ENCODE measurements at regions not wholly inside any gene's neighbourhood (a gene's known extent, or its start where the extent isn't known, plus 50 kb on each side); places are given as distances from the start of the nearest gene placed in this dataset.

DNA sequence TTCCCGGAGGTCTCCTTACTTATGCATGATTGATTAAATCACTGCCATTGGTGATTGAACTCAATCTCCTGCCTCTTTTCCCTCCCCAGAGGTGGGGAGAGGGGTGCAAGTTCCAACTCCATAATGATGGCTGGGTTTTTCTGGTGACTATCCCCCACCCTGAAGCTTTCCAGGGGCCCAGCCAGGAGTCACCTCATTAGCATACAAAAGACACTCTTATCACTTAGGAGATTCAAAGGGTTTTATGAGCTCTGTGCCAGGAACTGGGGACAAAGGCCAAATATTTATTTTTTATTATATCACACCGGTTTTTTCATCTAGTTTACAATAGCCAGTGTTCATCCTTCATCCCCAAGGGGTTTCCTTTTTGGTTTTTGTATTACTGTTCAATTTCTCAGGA is 300.7 kb downstream of the ETNK1 start:
- Mint-ChIP-seq H3K4me1 (no peaks in the 10 kb centered on the region), H3K9me3 (peaks cover 0 to 3% (median 0%) of the 10 kb centered on the region in 9 donors), H3K27ac (no peak overlapping the region), H3K4me3 (no peak overlapping the region), H3K36me3 (no peaks in the 10 kb centered on the region), H3K27me3 (peaks cover 0 to 10% (median 0%) of the 10 kb centered on the region in 5 donors)
- DNase-seq, result no peak
- POLR2A ChIA-PET, result no interaction called here
- ATAC-seq, result no peak

DNA sequence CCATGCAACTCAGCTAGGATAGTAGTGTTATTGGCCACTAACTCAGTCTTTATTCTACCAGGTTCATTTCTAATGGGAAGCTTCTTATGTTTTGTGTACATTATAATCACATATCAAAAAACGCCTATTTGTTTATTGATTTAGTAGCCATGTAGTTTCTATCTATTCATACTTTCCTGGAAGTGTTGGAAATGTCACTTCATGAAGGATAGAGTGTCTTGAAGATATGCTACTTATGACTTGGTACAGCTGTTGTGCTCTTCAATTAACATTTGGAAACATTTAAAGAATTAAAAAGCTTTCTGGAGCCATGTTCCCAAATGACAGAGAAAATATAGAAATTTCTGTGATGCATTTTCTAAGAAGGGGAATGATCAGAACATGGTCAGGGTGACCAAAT is 307.5 kb downstream of the ETNK1 start:
- no peaks in the 10 kb centered on the region for H3K4me1 Mint-ChIP-seq
- no peak overlapping the region for H3K4me3 Mint-ChIP-seq
- POLR2A ChIA-PET, result no interaction called here
- no peak for ATAC-seq
- no peaks in the 10 kb centered on the region for H3K36me3 Mint-ChIP-seq
- peaks cover 0 to 11% (median 0%) of the 10 kb centered on the region in 5 donors for H3K27me3 Mint-ChIP-seq
- DNase-seq, result no peak
- peaks cover 0 to 2% (median 0%) of the 10 kb centered on the region in 9 donors for H3K9me3 Mint-ChIP-seq
- H3K27ac Mint-ChIP-seq, result no peak overlapping the region

DNA sequence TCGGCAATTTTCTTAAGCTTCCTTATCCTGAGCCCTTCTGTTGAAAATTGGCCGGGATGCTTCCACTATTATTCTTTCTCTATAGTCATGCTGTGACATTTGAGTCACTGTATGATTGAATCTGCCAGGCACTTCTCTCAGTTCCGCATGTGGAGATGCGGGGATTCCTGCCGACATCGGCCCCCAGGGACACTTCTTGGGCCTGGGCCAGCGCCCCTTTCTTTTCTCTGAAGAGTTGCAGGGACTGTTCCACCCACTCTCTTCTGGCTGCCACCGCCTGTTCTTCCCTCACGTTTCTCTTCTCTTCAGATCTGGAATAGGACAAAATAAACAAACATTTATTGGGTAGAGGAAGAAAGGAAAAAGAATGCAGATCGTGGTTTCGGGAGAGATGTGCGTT is 310.1 kb downstream of the ETNK1 start:
- H3K27ac Mint-ChIP-seq, result no peak overlapping the region
- H3K9me3 Mint-ChIP-seq, result peaks cover 0 to 7% (median 2%) of the 10 kb centered on the region in 9 donors
- H3K4me3 Mint-ChIP-seq, result no peak overlapping the region
- no peaks in the 10 kb centered on the region for H3K36me3 Mint-ChIP-seq
- peaks cover 0 to 5% (median 0%) of the 10 kb centered on the region in 5 donors for H3K27me3 Mint-ChIP-seq
- no peak for DNase-seq
- no peak for ATAC-seq
- POLR2A ChIA-PET, result no interaction called here
- no peaks in the 10 kb centered on the region for H3K4me1 Mint-ChIP-seq

DNA sequence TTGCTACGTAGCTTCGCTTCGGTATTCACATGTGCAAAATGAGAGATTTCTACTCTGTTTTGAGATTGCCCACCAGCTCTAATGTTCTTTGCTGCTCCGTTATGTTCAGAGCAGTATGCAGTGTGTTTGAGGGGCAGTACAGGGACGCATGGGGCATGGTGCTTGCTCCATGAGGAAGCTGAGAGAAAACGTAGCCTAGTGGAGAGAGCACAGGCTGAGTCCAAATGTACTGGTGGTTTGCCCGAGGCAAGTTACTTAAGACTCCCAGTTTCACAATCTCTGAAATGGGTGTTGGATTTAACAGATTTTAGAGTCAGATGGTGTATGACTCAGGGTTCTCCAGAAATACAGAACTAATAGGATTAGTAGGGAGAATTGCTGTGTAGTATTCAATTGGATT is 310.5 kb downstream of the ETNK1 start:
- ATAC-seq (no peak), DNase-seq (no peak)
- H3K27ac Mint-ChIP-seq, result no peak overlapping the region
- H3K9me3 Mint-ChIP-seq, result peaks cover 0 to 11% (median 2%) of the 10 kb centered on the region in 9 donors
- peaks cover 0 to 5% (median 0%) of the 10 kb centered on the region in 5 donors for H3K27me3 Mint-ChIP-seq
- POLR2A ChIA-PET, result no interaction called here
- no peak overlapping the region for H3K4me3 Mint-ChIP-seq
- no peaks in the 10 kb centered on the region for H3K4me1 Mint-ChIP-seq
- no peaks in the 10 kb centered on the region for H3K36me3 Mint-ChIP-seq

DNA sequence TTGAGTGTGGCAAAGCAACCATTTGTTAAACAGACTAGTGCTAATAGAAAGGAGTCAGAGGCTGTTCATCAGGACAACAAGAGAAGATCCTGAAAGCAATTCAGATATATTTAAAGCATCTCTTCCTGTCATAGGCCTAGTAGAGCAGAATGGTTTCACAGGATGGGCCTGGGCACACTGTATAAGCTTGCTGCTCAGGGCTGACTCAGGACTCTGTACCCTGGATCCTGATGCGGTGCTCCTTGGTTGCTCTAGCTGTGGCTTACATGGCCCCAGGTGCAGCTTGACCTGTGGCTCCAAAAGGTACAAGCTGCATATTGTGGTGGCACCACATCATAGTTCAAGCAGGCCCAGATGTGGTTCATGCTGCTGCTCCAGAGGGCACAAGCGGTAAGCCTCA is 313.4 kb downstream of the ETNK1 start:
- POLR2A ChIA-PET, result no interaction called here
- no peak overlapping the region for H3K4me3 Mint-ChIP-seq
- no peak for DNase-seq
- ATAC-seq, result no peak
- no peak overlapping the region for H3K27ac Mint-ChIP-seq
- peaks cover 0 to 5% (median 0%) of the 10 kb centered on the region in 5 donors for H3K27me3 Mint-ChIP-seq
- peaks cover 3 to 28% (median 11%) of the 10 kb centered on the region in 9 donors for H3K9me3 Mint-ChIP-seq
- H3K36me3 Mint-ChIP-seq, result peaks cover 0 to 6% (median 0%) of the 10 kb centered on the region in 3 donors
- no peaks in the 10 kb centered on the region for H3K4me1 Mint-ChIP-seq

DNA sequence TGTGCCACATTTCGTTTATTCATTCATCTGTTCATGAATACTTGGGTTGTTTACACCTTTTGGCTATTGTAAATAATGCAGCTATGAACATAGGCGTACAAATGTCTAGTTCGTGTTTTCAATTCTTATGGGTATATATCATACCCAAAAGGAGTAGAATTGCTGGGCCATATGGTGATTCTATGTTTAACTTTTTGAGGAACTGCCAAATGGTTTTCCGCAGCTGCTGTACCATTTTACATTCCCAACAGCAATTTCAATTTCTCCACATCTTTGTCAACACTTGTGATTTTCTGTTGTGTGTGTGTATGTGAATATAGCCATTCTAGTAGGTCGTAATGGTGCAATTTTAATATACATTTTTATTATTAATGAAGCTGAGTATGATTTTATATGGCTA is 326.2 kb downstream of the ETNK1 start:
- POLR2A ChIA-PET, result no interaction called here
- no peak overlapping the region for H3K27ac Mint-ChIP-seq
- no peaks in the 10 kb centered on the region for H3K4me1 Mint-ChIP-seq
- peaks cover 0 to 11% (median 2%) of the 10 kb centered on the region in 9 donors for H3K9me3 Mint-ChIP-seq
- peaks cover 0 to 6% (median 0%) of the 10 kb centered on the region in 3 donors for H3K36me3 Mint-ChIP-seq
- no peak overlapping the region for H3K4me3 Mint-ChIP-seq
- H3K27me3 Mint-ChIP-seq, result peaks cover 0 to 1% (median 0%) of the 10 kb centered on the region in 5 donors
- DNase-seq, result no peak
- no peak for ATAC-seq

DNA sequence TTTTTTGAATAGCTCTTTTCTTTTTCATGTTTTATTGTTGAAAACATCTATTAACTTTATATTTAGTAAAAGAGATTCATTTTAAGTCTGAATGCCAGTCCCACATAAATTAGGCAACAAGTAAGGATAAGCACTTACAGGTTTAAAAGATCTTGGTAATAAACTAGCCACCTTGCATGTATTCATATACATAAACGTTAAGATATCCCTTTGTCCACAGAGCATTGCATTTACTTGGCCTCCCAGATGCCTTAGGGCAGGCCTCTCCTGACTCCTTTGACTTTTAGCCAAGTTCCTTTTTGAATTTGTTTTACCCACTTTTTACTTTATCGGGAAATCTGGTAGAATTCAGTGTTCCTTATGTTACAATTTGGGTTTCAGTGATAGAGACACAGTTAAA is 331.7 kb downstream of the ETNK1 start:
- Mint-ChIP-seq H3K27ac (no peak overlapping the region), H3K4me3 (no peak overlapping the region), H3K27me3 (peaks cover 0 to under 1% (median 0%) of the 10 kb centered on the region in 5 donors), H3K4me1 (no peaks in the 10 kb centered on the region), H3K36me3 (peaks cover 0 to 6% (median 0%) of the 10 kb centered on the region in 3 donors), H3K9me3 (peaks cover 0 to 11% (median 2%) of the 10 kb centered on the region in 9 donors)
- POLR2A ChIA-PET, result no interaction called here
- DNase-seq (no peak), ATAC-seq (no peak)

DNA sequence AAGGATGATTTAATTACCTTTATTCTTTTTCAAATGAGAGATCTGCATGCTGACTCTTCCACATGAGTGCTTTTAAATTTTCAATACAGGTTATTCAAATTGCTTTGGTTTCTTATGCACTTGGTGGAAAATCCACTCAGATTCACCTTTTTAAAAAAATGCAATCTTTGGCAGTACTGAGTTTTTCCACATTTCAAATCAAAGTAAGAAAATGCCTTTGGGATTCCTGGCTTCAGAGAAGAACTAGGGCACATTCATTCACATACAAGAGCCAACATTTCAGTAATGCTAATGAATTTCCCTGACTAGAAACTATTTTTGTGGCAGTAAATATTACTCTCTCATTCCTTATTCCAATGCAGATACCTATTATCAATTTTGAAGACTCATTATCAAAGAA is 342.2 kb downstream of the ETNK1 start:
- DNase-seq, result no peak
- POLR2A ChIA-PET, result no interaction called here
- no peak for ATAC-seq
- Mint-ChIP-seq H3K27ac (no peak overlapping the region), H3K4me3 (no peak overlapping the region), H3K4me1 (no peaks in the 10 kb centered on the region), H3K36me3 (no peaks in the 10 kb centered on the region), H3K9me3 (peaks cover 0 to 3% (median 0%) of the 10 kb centered on the region in 9 donors), H3K27me3 (peaks cover 0 to 8% (median 0%) of the 10 kb centered on the region in 5 donors)

DNA sequence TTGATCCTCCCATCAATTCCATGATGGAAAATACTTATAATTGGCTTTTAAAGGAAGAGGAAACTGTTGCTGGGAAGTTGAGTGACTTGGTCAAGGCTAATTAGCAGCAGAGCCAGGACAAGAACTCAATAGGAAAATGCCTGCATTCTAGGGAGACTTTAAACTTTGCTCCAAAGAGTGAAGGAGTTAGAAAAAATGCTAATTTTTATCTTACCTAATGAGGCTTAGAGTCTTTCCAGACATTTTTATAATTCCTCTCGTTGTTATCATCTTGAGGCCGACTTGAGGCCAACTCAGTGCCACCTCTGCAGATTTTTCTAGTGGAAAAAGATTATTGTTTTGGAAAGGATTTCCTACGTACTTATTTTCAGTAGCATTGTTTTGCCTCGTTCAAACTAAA is 344.6 kb downstream of the ETNK1 start:
- Mint-ChIP-seq H3K9me3 (no peaks in the 10 kb centered on the region), H3K4me3 (no peak overlapping the region), H3K27me3 (peaks cover 0 to 5% (median 0%) of the 10 kb centered on the region in 5 donors), H3K36me3 (no peaks in the 10 kb centered on the region), H3K27ac (no peak overlapping the region), H3K4me1 (no peaks in the 10 kb centered on the region)
- POLR2A ChIA-PET, result no interaction called here
- ATAC-seq (no peak), DNase-seq (no peak)

DNA sequence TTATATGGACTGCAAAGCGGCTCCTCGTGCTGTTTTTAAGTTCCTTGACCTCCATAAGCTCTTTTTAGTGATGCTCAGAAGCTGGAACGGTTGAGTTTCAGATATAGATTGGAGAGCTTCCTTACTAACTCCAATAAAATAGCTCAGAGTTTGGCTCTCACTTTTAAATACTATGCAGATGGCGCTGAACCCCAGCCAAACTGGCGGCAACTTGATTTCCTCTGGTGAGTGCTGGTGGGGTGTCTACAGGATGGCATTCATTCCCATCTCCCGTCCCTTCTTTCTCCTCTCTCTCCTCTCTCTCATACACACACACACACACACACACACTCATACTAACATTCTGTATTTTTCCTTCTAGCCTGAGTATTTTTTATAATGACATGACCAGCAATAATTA is 346.3 kb downstream of the ETNK1 start:
- Mint-ChIP-seq H3K4me1 (no peaks in the 10 kb centered on the region), H3K27me3 (peaks cover 0 to 5% (median 0%) of the 10 kb centered on the region in 5 donors), H3K27ac (no peak overlapping the region), H3K36me3 (no peaks in the 10 kb centered on the region), H3K9me3 (peaks cover 0 to under 1% (median 0%) of the 10 kb centered on the region in 9 donors), H3K4me3 (no peak overlapping the region)
- POLR2A ChIA-PET, result no interaction called here
- DNase-seq (no peak), ATAC-seq (no peak)

DNA sequence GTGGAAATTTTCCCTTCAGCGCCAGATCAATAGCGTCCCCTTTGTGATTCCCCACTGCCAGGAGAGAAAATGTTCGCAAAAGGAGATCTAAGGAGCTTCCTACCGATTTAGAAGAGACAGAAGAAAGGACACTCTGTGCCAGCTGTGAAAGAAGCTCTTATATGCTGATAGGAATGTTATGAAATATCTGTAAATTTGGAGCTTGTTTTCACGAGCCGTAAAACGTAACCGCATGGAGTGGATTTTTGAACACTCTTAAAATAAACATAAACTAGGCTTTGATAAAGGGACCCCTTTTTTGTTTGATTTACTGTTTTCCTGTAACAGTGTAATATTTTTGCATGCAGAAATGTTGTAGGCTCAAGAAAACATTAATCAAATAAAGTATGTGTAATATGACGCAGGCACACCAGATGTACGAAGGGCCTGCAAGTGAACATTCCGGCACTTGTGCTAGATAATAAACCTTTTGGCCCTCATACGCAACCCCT is 346.8 kb downstream of the ETNK1 start:
- ATAC-seq (no peak), DNase-seq (no peak)
- H3K27ac Mint-ChIP-seq, result no peak overlapping the region
- no peaks in the 10 kb centered on the region for H3K36me3 Mint-ChIP-seq
- H3K4me3 Mint-ChIP-seq, result no peak overlapping the region
- H3K9me3 Mint-ChIP-seq, result peaks cover 0 to 2% (median 0%) of the 10 kb centered on the region in 9 donors
- no peaks in the 10 kb centered on the region for H3K4me1 Mint-ChIP-seq
- peaks cover 0 to 5% (median 0%) of the 10 kb centered on the region in 5 donors for H3K27me3 Mint-ChIP-seq
- POLR2A ChIA-PET, result no interaction called here

DNA sequence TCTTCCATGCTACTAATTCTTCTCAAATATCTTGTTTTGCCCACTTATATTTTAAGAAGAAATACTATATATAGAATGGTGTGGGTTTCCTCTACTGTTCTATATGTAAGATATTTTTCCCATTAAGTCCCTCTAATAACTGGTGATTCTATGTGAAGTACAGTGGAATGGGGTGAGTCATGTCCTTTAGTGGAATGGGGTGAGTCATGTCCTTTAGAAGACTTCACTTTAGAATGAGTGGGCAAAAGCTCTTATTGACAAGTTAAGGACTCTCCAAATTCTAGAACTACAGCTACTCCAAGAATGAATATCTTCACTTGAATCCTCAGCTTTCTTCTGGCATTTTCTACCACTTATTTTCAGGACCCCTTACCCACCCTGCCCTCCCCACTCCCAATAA is 349.9 kb downstream of the ETNK1 start:
- no peak overlapping the region for H3K27ac Mint-ChIP-seq
- H3K4me3 Mint-ChIP-seq, result no peak overlapping the region
- H3K9me3 Mint-ChIP-seq, result peaks cover 0 to 2% (median 0%) of the 10 kb centered on the region in 9 donors
- no peaks in the 10 kb centered on the region for H3K36me3 Mint-ChIP-seq
- POLR2A ChIA-PET, result no interaction called here
- no peak for DNase-seq
- ATAC-seq, result no peak
- peaks cover 0 to 1% (median 0%) of the 10 kb centered on the region in 5 donors for H3K27me3 Mint-ChIP-seq
- no peaks in the 10 kb centered on the region for H3K4me1 Mint-ChIP-seq

DNA sequence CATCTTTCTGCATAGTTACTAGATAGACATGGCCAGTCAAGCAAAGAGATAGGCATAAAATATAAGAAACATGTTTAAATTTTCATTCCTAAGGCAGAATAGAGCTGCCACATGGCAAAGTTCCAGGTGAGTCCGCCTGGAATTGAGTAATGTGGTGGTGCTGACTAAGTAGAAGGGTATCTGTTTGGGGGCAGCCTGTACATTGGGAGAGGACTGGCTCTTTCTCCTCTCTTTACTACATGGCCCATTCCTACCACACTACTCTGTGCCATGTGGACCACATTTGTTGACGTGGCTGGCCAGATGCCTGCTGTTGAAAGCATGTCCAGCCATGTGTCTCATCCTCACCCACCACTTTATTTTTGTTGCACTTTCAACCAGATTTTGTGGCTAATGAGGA is 354.0 kb downstream of the ETNK1 start:
- H3K27me3 Mint-ChIP-seq, result peaks cover 0 to 2% (median 0%) of the 10 kb centered on the region in 5 donors
- DNase-seq, result no peak
- POLR2A ChIA-PET, result no interaction called here

DNA sequence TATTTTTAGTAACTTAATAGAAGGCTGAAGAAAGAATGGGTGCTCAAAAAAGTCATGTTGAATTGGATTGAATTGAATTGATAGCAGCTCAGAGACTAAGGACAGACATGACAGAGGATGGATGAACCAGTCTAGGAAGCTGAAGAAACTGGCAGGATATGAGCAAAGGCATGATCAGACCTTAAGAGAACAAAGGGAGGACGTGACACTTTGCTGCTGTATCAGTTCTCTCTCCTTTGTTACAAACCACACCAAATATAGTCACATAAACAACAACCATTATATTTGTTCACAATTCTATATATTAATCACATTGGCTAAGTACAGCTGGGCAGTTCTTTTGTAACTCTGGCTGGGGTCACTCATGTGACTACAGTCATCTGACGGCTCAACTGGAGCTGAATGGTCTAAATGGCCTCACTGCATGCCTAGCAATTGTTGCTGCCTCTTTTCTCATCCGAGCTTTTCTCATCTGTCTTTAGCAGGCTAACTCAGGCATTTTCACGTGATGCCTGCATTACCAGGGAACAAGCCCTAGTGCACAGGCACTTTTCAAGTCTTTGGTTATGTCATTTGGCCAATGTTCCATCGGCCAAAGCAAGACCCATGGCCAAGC is 355.0 kb downstream of the ETNK1 start:
- Mint-ChIP-seq H3K27me3 (peaks cover 0 to 2% (median 0%) of the 10 kb centered on the region in 5 donors), H3K4me3 (no peak overlapping the region), H3K4me1 (no peaks in the 10 kb centered on the region), H3K36me3 (no peaks in the 10 kb centered on the region), H3K9me3 (peaks cover 0 to 2% (median 0%) of the 10 kb centered on the region in 9 donors), H3K27ac (no peak overlapping the region)
- POLR2A ChIA-PET, result no interaction called here
- ATAC-seq (no peak), DNase-seq (no peak)

More for the DNA sequence above, 354.0 kb downstream of the ETNK1 start:
- no peak overlapping the region for H3K4me3 Mint-ChIP-seq
- ATAC-seq, result no peak
- no peaks in the 10 kb centered on the region for H3K4me1 Mint-ChIP-seq
- no peak overlapping the region for H3K27ac Mint-ChIP-seq
- peaks cover 0 to 2% (median 0%) of the 10 kb centered on the region in 9 donors for H3K9me3 Mint-ChIP-seq
- H3K36me3 Mint-ChIP-seq, result no peaks in the 10 kb centered on the region
